ENCODE measurements at regions not wholly inside any gene's neighbourhood (a gene's known extent, or its start where the extent isn't known, plus 50 kb on each side); places are given as distances from the start of the nearest gene placed in this dataset.

DNA sequence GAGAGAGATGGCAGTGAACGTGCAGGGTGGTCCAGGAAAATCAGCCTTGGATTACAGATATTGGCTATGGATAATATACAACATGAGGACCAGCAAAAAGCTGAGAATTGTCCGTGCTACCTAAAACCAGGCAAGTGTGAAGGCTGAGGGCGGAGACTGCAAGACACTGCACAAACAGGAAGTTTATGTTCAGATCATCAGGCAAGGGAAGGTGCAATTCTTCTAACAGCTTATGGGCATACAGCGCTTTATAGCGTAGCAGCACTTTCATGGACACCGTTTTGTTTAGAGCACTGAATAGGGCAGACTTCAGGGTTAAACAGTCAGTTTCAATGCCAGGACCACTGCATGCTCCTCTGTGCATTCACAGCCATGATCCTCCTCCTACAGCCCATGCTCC lies 93.1 kb upstream of the TMEM45B start:
- Histone ChIP-seq H3K4me3 (replicated peaks; ENCODE audit: low read depth, low read length) (no peak overlapping the region), H3K36me3 (ENCODE audit: control insufficient read depth, insufficient read depth, low read length) (no peaks in the 10 kb centered on the region), H3K27me3 (replicated peaks; ENCODE audit: control insufficient read depth, insufficient read depth, low read length) (peaks cover 2% of the 10 kb centered on the region)
- no peak for TF ChIP-seq CTCF (IDR thresholded peaks at IDR 0.05; ENCODE audit: insufficient read depth, low read length, poor library complexity, severe bottlenecking)
- DNase-seq (ENCODE audit: extremely low read depth, insufficient read length) = no peak

DNA sequence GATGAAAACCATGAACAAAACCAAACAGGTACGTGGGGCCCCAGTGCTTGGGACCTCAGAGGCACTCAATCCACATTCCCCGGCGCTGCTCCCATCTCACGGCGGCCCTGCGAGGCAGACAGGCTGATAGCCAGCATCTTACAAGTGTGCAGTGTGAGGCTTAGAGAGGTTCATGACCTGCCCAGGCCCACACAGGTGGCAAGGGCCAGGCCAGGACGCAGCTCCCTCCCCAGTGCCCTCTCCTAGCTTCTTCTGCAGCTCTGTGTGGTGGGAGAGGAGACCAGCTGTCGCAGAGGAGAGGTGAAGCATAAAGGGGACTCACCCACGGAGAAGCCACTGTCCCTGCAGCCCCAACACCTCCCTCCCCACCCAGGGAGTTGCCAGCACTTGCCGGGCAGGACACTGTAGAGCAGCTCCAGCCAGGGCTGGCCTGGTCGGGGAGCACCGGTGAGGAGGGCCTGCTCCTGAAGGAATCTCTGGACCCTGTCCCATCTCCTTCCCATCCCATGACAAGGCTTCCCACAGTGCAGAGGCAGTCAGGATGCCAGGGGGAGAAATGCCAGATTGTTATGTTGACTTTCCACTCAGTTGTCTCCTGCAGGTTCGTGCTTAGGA lies 92.4 kb upstream of the TMEM45B start:
- no peaks in the 10 kb centered on the region for H3K36me3 ChIP-seq (ENCODE audit: control insufficient read depth, insufficient read depth, low read length)
- TF ChIP-seq CTCF (IDR thresholded peaks at IDR 0.05; ENCODE audit: insufficient read depth, low read length, poor library complexity, severe bottlenecking) = no peak
- no peak for DNase-seq (ENCODE audit: extremely low read depth, insufficient read length)
- peaks cover 2% of the 10 kb centered on the region for H3K27me3 ChIP-seq (replicated peaks; ENCODE audit: control insufficient read depth, insufficient read depth, low read length)
- H3K4me3 ChIP-seq (replicated peaks; ENCODE audit: low read depth, low read length) = no peak overlapping the region

- Histone ChIP-seq H3K36me3 (ENCODE audit: control insufficient read depth, insufficient read depth, low read length) (no peaks in the 10 kb centered on the region), H3K27me3 (replicated peaks; ENCODE audit: control insufficient read depth, insufficient read depth, low read length) (peaks cover 2% of the 10 kb centered on the region), H3K4me3 (replicated peaks; ENCODE audit: low read depth, low read length) (no peak overlapping the region)
- DNase-seq (ENCODE audit: extremely low read depth, insufficient read length) = no peak
- no peak for TF ChIP-seq CTCF (IDR thresholded peaks at IDR 0.05; ENCODE audit: insufficient read depth, low read length, poor library complexity, severe bottlenecking)
These were observed 91.9 kb upstream of the TMEM45B start for GRCh38 chr11:129723761-129724162.

GRCh38 chr11:129724866-129725265 lies 90.8 kb upstream of the TMEM45B start:
- H3K36me3 ChIP-seq (ENCODE audit: control insufficient read depth, insufficient read depth, low read length) = no peaks in the 10 kb centered on the region
- no peak overlapping the region for H3K4me3 ChIP-seq (replicated peaks; ENCODE audit: low read depth, low read length)
- peaks cover 2% of the 10 kb centered on the region for H3K27me3 ChIP-seq (replicated peaks; ENCODE audit: control insufficient read depth, insufficient read depth, low read length)
- TF ChIP-seq CTCF (IDR thresholded peaks at IDR 0.05; ENCODE audit: insufficient read depth, low read length, poor library complexity, severe bottlenecking) = no peak
- DNase-seq (ENCODE audit: extremely low read depth, insufficient read length) = no peak

DNA sequence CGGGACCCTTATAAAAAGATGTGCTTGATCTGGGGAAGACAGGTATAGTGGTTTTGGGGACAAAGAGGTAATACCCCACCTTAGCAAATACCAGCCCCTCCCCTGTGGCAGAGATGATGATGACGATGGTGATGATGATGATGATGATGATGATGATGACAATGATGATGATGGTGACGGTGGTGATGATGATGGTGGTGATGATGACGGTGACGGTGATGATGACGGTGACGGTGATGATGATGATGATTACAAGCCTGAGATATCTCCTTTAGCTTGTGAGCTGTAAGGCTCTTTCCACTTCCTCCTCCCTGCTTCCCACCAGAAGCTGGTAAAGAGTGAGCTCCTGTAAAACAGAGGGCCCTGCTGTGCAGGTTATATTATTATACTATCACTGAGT lies 89.5 kb upstream of the TMEM45B start:
- H3K27me3 ChIP-seq (replicated peaks; ENCODE audit: control insufficient read depth, insufficient read depth, low read length) = peaks cover 2% of the 10 kb centered on the region
- no peak overlapping the region for H3K4me3 ChIP-seq (replicated peaks; ENCODE audit: low read depth, low read length)
- DNase-seq (ENCODE audit: extremely low read depth, insufficient read length) = no peak
- no peaks in the 10 kb centered on the region for H3K36me3 ChIP-seq (ENCODE audit: control insufficient read depth, insufficient read depth, low read length)
- TF ChIP-seq CTCF (IDR thresholded peaks at IDR 0.05; ENCODE audit: insufficient read depth, low read length, poor library complexity, severe bottlenecking) = no peak

DNA sequence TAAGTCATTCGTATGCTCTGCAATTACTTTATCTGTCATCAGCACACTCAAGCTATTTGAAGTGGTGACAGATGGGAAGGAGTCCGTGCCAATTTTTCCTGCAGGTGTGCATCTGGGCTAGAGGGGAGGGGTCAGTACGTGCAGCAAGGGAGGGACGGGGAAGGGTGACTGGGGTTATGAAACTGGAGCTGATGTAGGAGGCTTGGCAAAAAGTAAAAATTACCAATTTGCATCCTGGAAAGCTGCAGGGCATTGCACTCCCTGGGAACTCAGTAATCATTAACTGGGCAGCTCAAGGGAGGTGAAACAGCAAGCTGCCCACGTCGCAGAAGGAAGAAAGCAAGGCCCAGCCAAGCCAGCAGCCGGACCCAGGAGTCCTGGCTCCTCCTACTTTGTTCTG lies 87.1 kb upstream of the TMEM45B start:
- TF ChIP-seq CTCF (IDR thresholded peaks at IDR 0.05; ENCODE audit: insufficient read depth, low read length, poor library complexity, severe bottlenecking) = no peak
- no peak overlapping the region for H3K4me3 ChIP-seq (replicated peaks; ENCODE audit: low read depth, low read length)
- no peaks in the 10 kb centered on the region; the same call in 1 of the 2 replicates for H3K27me3 ChIP-seq (replicated peaks; ENCODE audit: control insufficient read depth, insufficient read depth, low read length)
- no peaks in the 10 kb centered on the region for H3K36me3 ChIP-seq (ENCODE audit: control insufficient read depth, insufficient read depth, low read length)
- no peak for DNase-seq (ENCODE audit: extremely low read depth, insufficient read length)

Data from GM06990 (cell line).